Mesenchymal stem cell (in vitro differentiated cells and primary cell): ENCODE measurements at regions not wholly inside any gene's neighbourhood (a gene's known extent, or its start where the extent isn't known, plus 50 kb on each side); places are given as distances from the start of the nearest gene placed in this dataset.

ENCODE experiments used
- DNase-seq: peaks from one replicate; pipeline ENCODE4 v3.0.0-alpha.2; 2013
- H2AFZ ChIP-seq: one replicate; pipeline ENCODE4 v1.6.1; 2013; ENCODE audit warnings: low read depth, mild to moderate bottlenecking, control low read depth, inconsistent platforms, low read length, moderate library complexity
- H2AK5ac ChIP-seq: 2 replicates; pipeline ENCODE4 v1.6.1; 2013; ENCODE audit warnings: low read length, moderate library complexity, mild to moderate bottlenecking, inconsistent platforms; ENCODE audit not compliant: severe bottlenecking
- H2BK120ac ChIP-seq: one replicate; pipeline ENCODE4 v1.6.1; 2013; ENCODE audit warnings: low read depth, mild to moderate bottlenecking, inconsistent platforms, low read length, moderate library complexity
- H2BK12ac ChIP-seq, 2 experiments: one replicate each; pipeline ENCODE4 v1.6.1; 2013; ENCODE audit warnings: inconsistent platforms in 2 of 2, low read length in 2 of 2, mild to moderate bottlenecking in 2 of 2, moderate library complexity in 2 of 2, control low read depth in 1 of 2
- H2BK15ac ChIP-seq: one replicate; pipeline ENCODE4 v1.6.1; 2013; ENCODE audit warnings: mild to moderate bottlenecking, low read depth, inconsistent platforms; ENCODE audit not compliant: poor library complexity, severe bottlenecking
- H2BK5ac ChIP-seq: 2 replicates; pipeline ENCODE4 v1.6.1; 2013; ENCODE audit warnings: low read depth, mild to moderate bottlenecking, low read length, control low read depth, inconsistent platforms; ENCODE audit not compliant: poor library complexity, severe bottlenecking
- H3K14ac ChIP-seq, 2 experiments: one replicate each; pipeline ENCODE4 v1.6.1; 2013; ENCODE audit warnings: inconsistent platforms in 2 of 2, low read length in 2 of 2, control low read depth in 1 of 2, mild to moderate bottlenecking in 1 of 2, moderate library complexity in 1 of 2
- H3K18ac ChIP-seq, 2 experiments: one replicate each; pipeline ENCODE4 v1.6.1; 2013; ENCODE audit warnings: inconsistent platforms in 2 of 2, low read length in 2 of 2, control low read depth in 1 of 2, low read depth in 1 of 2, mild to moderate bottlenecking in 1 of 2
- H3K23ac ChIP-seq, 2 experiments: one replicate each; pipeline ENCODE4 v1.6.1; 2013; ENCODE audit warnings: inconsistent platforms in 2 of 2, low read length in 2 of 2, mild to moderate bottlenecking in 2 of 2, moderate library complexity in 2 of 2, control low read depth in 1 of 2
- H3K27ac ChIP-seq: 2 replicates; pipeline ENCODE4 v1.5.1; 2013; ENCODE audit warnings: mild to moderate bottlenecking, moderate library complexity, low read length, control low read depth, inconsistent platforms; ENCODE audit not compliant: poor library complexity, severe bottlenecking
- H3K27me3 ChIP-seq, 2 experiments: 2 replicates each; pipeline versions ENCODE4 v1.6.1 to v1.7.0; 2013; ENCODE audit warnings: low read length in 2 of 2, mild to moderate bottlenecking in 2 of 2, moderate library complexity in 2 of 2, control low read depth in 1 of 2, inconsistent platforms in 1 of 2; ENCODE audit not compliant: control insufficient read depth in 1 of 2, insufficient read depth in 1 of 2
- H3K36me3 ChIP-seq, 2 experiments: 2 replicates each; pipeline versions ENCODE4 v1.6.1 to v1.7.0; 2013; ENCODE audit warnings: low read length in 2 of 2, control low read depth in 1 of 2, inconsistent platforms in 1 of 2, low read depth in 1 of 2, mild to moderate bottlenecking in 1 of 2; ENCODE audit not compliant: insufficient read depth in 2 of 2, control insufficient read depth in 1 of 2
- H3K4ac ChIP-seq, 2 experiments: one replicate each; pipeline ENCODE4 v1.6.1; 2013; ENCODE audit warnings: inconsistent platforms in 2 of 2, low read length in 2 of 2, mild to moderate bottlenecking in 2 of 2, moderate library complexity in 2 of 2, control low read depth in 1 of 2, low read depth in 1 of 2
- H3K4me1 ChIP-seq: 2 replicates; pipeline ENCODE4 v1.6.1; 2013; ENCODE audit warnings: low read depth, low read length, control low read depth; ENCODE audit not compliant: control insufficient read depth, insufficient read depth
- H3K4me2 ChIP-seq: 2 replicates; pipeline ENCODE4 v1.6.1; 2013; ENCODE audit warnings: low read length, mild to moderate bottlenecking, inconsistent platforms; ENCODE audit not compliant: poor library complexity, severe bottlenecking
- H3K4me3 ChIP-seq, 2 experiments: 2 replicates each; pipeline versions ENCODE4 v1.5.1 to v1.7.0; 2013; ENCODE audit warnings: low read length in 2 of 2, mild to moderate bottlenecking in 2 of 2, control low read depth in 1 of 2, low read depth in 1 of 2; ENCODE audit not compliant: insufficient read depth in 1 of 2
- H3K79me1 ChIP-seq: replicated peaks from 2 replicates; pipeline ENCODE4 v1.6.1; 2013; ENCODE audit warnings: mild to moderate bottlenecking, control low read depth, low read length, inconsistent platforms; ENCODE audit not compliant: poor library complexity, severe bottlenecking
- H3K9ac ChIP-seq: 2 replicates; pipeline ENCODE4 v1.7.0; 2013; ENCODE audit warnings: mild to moderate bottlenecking, low read length, moderate library complexity
- H3K9me3 ChIP-seq: 2 replicates; pipeline ENCODE4 v1.7.0; 2013; ENCODE audit warnings: mild to moderate bottlenecking, low read length; ENCODE audit not compliant: control insufficient read depth
- H4K8ac ChIP-seq: one replicate; pipeline ENCODE4 v1.6.1; 2013; ENCODE audit warnings: inconsistent platforms, mild to moderate bottlenecking, low read length, moderate library complexity
- H4K91ac ChIP-seq: one replicate; pipeline ENCODE4 v1.6.1; 2013; ENCODE audit warnings: mild to moderate bottlenecking, low read length, inconsistent platforms
- WGBS: methylation state at CpG from one replicate; pipeline ENCODE4 v1.1.7; 2013; ENCODE audit warnings: mixed read lengths; 5-methylcytosine and 5-hydroxymethylcytosine counted together

DNA sequence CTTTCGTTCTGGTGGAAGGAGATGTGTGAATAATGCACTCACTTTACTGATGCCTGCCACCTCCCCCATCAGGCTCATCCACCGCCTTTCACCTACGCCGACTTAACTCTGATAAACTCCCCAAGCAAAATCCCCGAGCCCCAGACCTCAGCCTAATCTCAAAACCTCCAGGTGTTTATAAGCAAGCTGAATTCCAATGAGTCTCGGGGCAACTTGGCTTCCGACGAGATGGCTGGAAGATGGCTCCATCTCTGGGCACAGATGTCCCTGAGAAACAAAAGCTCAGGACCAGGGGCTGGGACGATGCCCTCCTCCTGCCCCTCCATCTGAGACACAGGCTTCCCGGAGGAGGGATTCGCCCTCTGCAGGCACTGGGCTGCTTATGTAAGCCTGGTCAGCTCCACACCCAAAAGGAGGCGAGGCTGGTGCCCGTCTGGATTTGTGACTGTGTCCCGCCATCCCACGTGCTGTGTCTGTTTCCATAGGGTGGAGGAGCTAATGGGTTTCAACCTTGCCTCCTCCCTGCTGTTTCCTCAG is 386.4 kb upstream of the TNRC6C start:
- WGBS = 66% methylated on average over 15 of the region's 15 CpGs
- Histone ChIP-seq H3K4me3 (no peak overlapping the region), H3K4me2 (no peak overlapping the region), H2AFZ (no peak overlapping the region), H3K36me3 (no peaks in the 10 kb centered on the region), H2AK5ac (no peak overlapping the region), H3K79me1 (no peaks in the 10 kb centered on the region), H2BK15ac (no peak overlapping the region), H3K27me3 (peaks cover 33 to 78% of the 10 kb centered on the region in 2 experiments), H3K18ac (no peak overlapping the region), H3K4me1 (no peaks in the 10 kb centered on the region), H2BK120ac (no peak overlapping the region), H2BK5ac (no peak overlapping the region), H3K14ac (no peak overlapping the region), H3K9me3 (no peaks in the 10 kb centered on the region), H4K8ac (no peak overlapping the region), H3K27ac (no peak overlapping the region), H3K4ac (no peak overlapping the region), H2BK12ac (no peak overlapping the region), H3K23ac (no peak overlapping the region), H4K91ac (no peak overlapping the region), H3K9ac (no peak overlapping the region)
- DNase-seq = no peak

DNA sequence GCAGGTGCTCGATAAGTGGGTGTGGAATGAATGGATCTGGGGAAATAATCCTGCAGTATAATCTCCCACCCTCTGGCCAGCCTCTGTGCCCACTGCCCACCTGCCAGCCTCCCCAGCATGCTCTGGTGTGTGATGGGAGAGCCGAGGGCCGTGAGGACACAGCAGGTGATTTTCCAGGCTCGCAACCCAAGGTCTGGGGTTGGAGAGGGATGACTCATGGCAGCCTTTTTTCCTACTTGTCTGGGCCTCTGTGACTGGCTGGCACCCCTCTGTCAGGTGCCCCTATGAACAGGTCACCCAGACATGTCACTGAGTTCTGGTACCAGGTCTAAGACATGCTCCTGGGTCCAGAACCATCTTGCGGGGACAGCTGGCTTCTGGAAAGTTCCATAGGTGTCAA is 385.7 kb upstream of the TNRC6C start:
- no peak overlapping the region for H4K91ac ChIP-seq
- H3K9ac ChIP-seq = no peak overlapping the region
- H3K4ac ChIP-seq = no peak overlapping the region
- H2BK12ac ChIP-seq = no peak overlapping the region
- no peak overlapping the region for H2BK5ac ChIP-seq
- no peak overlapping the region for H3K14ac ChIP-seq
- no peak overlapping the region for H2BK120ac ChIP-seq
- WGBS = 73% methylated on average over 4 of the region's 5 CpGs
- no peak overlapping the region for H2BK15ac ChIP-seq
- H4K8ac ChIP-seq = no peak overlapping the region
- no peak overlapping the region for H2AFZ ChIP-seq
- no peak overlapping the region for H2AK5ac ChIP-seq
- peaks cover 39 to 78% of the 10 kb centered on the region in 2 experiments for H3K27me3 ChIP-seq
- H3K4me2 ChIP-seq = no peak overlapping the region
- no peak for DNase-seq
- H3K79me1 ChIP-seq = no peaks in the 10 kb centered on the region
- H3K4me3 ChIP-seq = no peak overlapping the region
- H3K27ac ChIP-seq = no peak overlapping the region
- H3K18ac ChIP-seq = no peak overlapping the region
- H3K4me1 ChIP-seq = no peaks in the 10 kb centered on the region
- no peak overlapping the region for H3K23ac ChIP-seq
- H3K36me3 ChIP-seq = no peaks in the 10 kb centered on the region
- H3K9me3 ChIP-seq = no peaks in the 10 kb centered on the region

DNA sequence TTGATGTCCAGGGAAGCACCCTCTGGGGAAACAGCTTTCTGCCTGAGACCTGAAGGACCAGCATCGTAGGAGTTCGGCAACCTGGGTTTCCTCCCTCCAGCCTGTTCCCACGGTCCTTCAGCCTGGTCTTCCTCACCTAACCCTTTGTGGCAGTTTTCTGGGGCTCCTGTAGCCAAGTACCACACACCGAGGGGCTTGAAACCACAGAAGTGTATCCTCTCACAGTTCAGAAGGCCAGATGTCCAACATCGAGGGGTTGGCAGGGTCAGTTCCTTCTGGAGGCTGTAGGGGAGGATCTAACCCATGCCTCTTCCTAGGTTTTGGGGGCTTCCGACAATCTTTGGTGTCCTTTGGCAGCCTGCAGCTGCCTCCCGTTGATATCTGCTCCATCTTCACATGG is 381.0 kb upstream of the TNRC6C start:
- no peak overlapping the region for H2BK120ac ChIP-seq
- H3K9ac ChIP-seq = no peak overlapping the region
- H4K8ac ChIP-seq = no peak overlapping the region
- H3K4me1 ChIP-seq = no peaks in the 10 kb centered on the region
- no peak overlapping the region for H3K4me2 ChIP-seq
- no peak overlapping the region for H3K18ac ChIP-seq
- H2BK12ac ChIP-seq = no peak overlapping the region
- H2AFZ ChIP-seq = no peak overlapping the region
- H3K9me3 ChIP-seq = peaks cover 2% of the 10 kb centered on the region
- H3K27ac ChIP-seq = no peak overlapping the region
- no peak overlapping the region for H3K23ac ChIP-seq
- DNase-seq = no peak
- H3K79me1 ChIP-seq = no peaks in the 10 kb centered on the region
- no peak overlapping the region for H3K14ac ChIP-seq
- no peak overlapping the region for H2AK5ac ChIP-seq
- H3K36me3 ChIP-seq = no peaks in the 10 kb centered on the region
- WGBS = 83% methylated on average over 6 of the region's 7 CpGs
- peaks cover 33 to 51% of the 10 kb centered on the region in 2 experiments for H3K27me3 ChIP-seq
- no peak overlapping the region for H2BK5ac ChIP-seq
- H4K91ac ChIP-seq = no peak overlapping the region
- no peak overlapping the region for H3K4ac ChIP-seq
- H3K4me3 ChIP-seq = no peak overlapping the region
- no peak overlapping the region for H2BK15ac ChIP-seq

DNA sequence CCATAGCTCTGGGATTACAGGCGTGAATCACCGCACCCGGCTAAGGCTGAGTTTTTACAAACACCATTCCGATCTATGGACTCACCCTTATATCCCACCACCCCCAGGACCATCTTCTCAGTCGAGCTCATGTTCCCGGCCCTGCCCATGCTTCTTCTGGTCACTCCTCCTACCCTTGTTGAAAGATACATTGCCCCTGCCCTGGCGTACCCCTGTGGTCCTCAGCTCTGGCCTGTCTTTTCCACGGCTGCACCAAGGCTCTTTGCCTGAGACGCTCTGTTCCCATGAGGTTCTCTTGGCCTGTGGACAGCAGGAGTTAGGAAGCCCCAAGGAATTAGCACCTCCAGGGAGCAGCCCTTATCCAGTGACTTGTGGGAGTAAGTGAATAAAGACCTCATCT is 379.4 kb upstream of the TNRC6C start:
- no peaks in the 10 kb centered on the region for H3K4me1 ChIP-seq
- no peaks in the 10 kb centered on the region for H3K79me1 ChIP-seq
- H3K36me3 ChIP-seq = no peaks in the 10 kb centered on the region
- H3K4ac ChIP-seq = no peak overlapping the region
- H2BK15ac ChIP-seq = no peak overlapping the region
- H3K4me2 ChIP-seq = no peak overlapping the region
- WGBS = 94% methylated on average over 9 of the region's 9 CpGs
- no peak for DNase-seq
- H4K8ac ChIP-seq = no peak overlapping the region
- no peak overlapping the region for H3K18ac ChIP-seq
- no peak overlapping the region for H2BK120ac ChIP-seq
- H3K27ac ChIP-seq = no peak overlapping the region
- no peak overlapping the region for H3K9ac ChIP-seq
- peaks cover 2% of the 10 kb centered on the region for H3K9me3 ChIP-seq
- H2AFZ ChIP-seq = no peak overlapping the region
- no peak overlapping the region for H3K4me3 ChIP-seq
- no peak overlapping the region for H3K23ac ChIP-seq
- H4K91ac ChIP-seq = no peak overlapping the region
- no peak overlapping the region for H3K14ac ChIP-seq
- H2BK5ac ChIP-seq = no peak overlapping the region
- no peak overlapping the region for H2AK5ac ChIP-seq
- H2BK12ac ChIP-seq = no peak overlapping the region
- peaks cover 21 to 39% of the 10 kb centered on the region in 2 experiments for H3K27me3 ChIP-seq
